WTC11 (cell line): ENCODE measurements at regions not wholly inside any gene's neighbourhood (a gene's known extent, or its start where the extent isn't known, plus 50 kb on each side); places are given as distances from the start of the nearest gene placed in this dataset.
A peak's percentile ranks its signal among the peaks of the same experiment; 100 is the strongest.

ENCODE experiments used
- ATAC-seq: fragments of 200-7000 bp; cut with Tn5 transposase; 2 replicates; pipeline ENCODE4 v1.10.0; 2021; ENCODE audit warnings: mild to moderate bottlenecking, moderate library complexity
- CTCF ChIA-PET: fragments of 300-600 bp; sonication (Branson Sonifier 250); formaldehyde crosslinking; loops from one replicate; lab custom pipeline; 2021; ENCODE audit warnings: antibody characterized with exemption; lab: Charles Lee
- POLR2A ChIA-PET: fragments of 350-600 bp; sonication (Branson Sonifier 250); formaldehyde crosslinking; loops from one replicate; lab custom pipeline; 2021; ENCODE audit warnings: antibody characterized with exemption; lab: Charles Lee
- DNase-seq: peaks from one replicate; pipeline ENCODE4 v3.0.0; 2021; ENCODE audit warnings: low spot score
- H3K27ac Mint-ChIP-seq: 2 replicates; pipeline ENCODE4 v1.8.0; 2021; ENCODE audit warnings: mixed read lengths
- H3K27me3 Mint-ChIP-seq: 2 replicates; pipeline ENCODE4 v1.8.0; 2021; ENCODE audit warnings: low read depth, mild to moderate bottlenecking, moderate library complexity, mixed read lengths
- H3K36me3 Mint-ChIP-seq: 2 replicates; pipeline ENCODE4 v1.8.0; 2021; ENCODE audit warnings: mixed read lengths
- H3K4me1 Mint-ChIP-seq: 2 replicates; pipeline ENCODE4 v1.8.0; 2022; ENCODE audit warnings: mixed read lengths
- H3K4me3 Mint-ChIP-seq: 2 replicates; pipeline ENCODE4 v1.8.0; 2021; ENCODE audit warnings: mild to moderate bottlenecking, moderate library complexity, mixed read lengths
- H3K9me3 Mint-ChIP-seq: 2 replicates; pipeline ENCODE4 v1.8.0; 2021; ENCODE audit warnings: mixed read lengths
- ARID4B ChIP-seq: sonication (generic); formaldehyde crosslinking; IDR thresholded peaks from 2 replicates; pipeline ENCODE4 v1.8.0; 2023; ENCODE audit warnings: missing genetic modification reagents, mild to moderate bottlenecking, borderline replicate concordance
- CBFB ChIP-seq: sonication (generic); formaldehyde crosslinking; IDR thresholded peaks from 2 replicates; pipeline ENCODE4 v1.8.1; 2022; ENCODE audit warnings: mild to moderate bottlenecking, low read depth, missing genetic modification reagents
- CREM ChIP-seq: sonication (generic); formaldehyde crosslinking; IDR thresholded peaks from 2 replicates; pipeline ENCODE4 v1.8.1; 2022; ENCODE audit warnings: mild to moderate bottlenecking, missing genetic modification reagents, moderate library complexity
- E2F5 ChIP-seq: sonication (generic); formaldehyde crosslinking; IDR thresholded peaks from 2 replicates; pipeline ENCODE4 v1.8.1; 2022; ENCODE audit warnings: mild to moderate bottlenecking, moderate library complexity, missing genetic modification reagents
- ELF4 ChIP-seq: sonication (generic); formaldehyde crosslinking; IDR thresholded peaks from 2 replicates; pipeline ENCODE4 v1.8.1; 2022; ENCODE audit warnings: low read depth, mild to moderate bottlenecking, moderate library complexity, missing genetic modification reagents
- NFATC4 ChIP-seq: fragments of 250-450 bp; sonication (Bioruptor Pico); IDR thresholded peaks from 2 replicates; pipeline ENCODE4 v1.9.0; 2021; ENCODE audit warnings: mild to moderate bottlenecking
- OVOL2 ChIP-seq: fragments of 250-450 bp; sonication (Bioruptor Pico); IDR thresholded peaks from 2 replicates; pipeline ENCODE4 v1.9.0; 2021; ENCODE audit warnings: mild to moderate bottlenecking, borderline replicate concordance
- RORB ChIP-seq: fragments of 250-450 bp; sonication (Bioruptor Pico); IDR thresholded peaks from 2 replicates; pipeline ENCODE4 v1.9.0; 2021; ENCODE audit warnings: mild to moderate bottlenecking
- SOX15 ChIP-seq: fragments of 250-450 bp; sonication (Bioruptor Pico); IDR thresholded peaks from 2 replicates; pipeline ENCODE4 v1.9.0; 2021; ENCODE audit warnings: mild to moderate bottlenecking
- TCF7 ChIP-seq: sonication (generic); formaldehyde crosslinking; IDR thresholded peaks from 2 replicates; pipeline ENCODE4 v1.8.0; 2022; ENCODE audit warnings: mild to moderate bottlenecking, low read depth, missing genetic modification reagents, moderate library complexity
- ZNF219 ChIP-seq: sonication (generic); formaldehyde crosslinking; IDR thresholded peaks from 2 replicates; pipeline ENCODE4 v1.8.0; 2023; ENCODE audit warnings: missing genetic modification reagents, mild to moderate bottlenecking, borderline replicate concordance
- TF ChIP-seq, protein P1 (sequence below): sonication (generic); formaldehyde crosslinking; IDR thresholded peaks from 2 replicates; pipeline ENCODE4 v1.8.0; 2022; ENCODE audit warnings: missing genetic modification reagents
- TF ChIP-seq, protein P2 (sequence below): fragments of 250-450 bp; sonication (Bioruptor Pico); IDR thresholded peaks from 2 replicates; pipeline ENCODE4 v1.9.0; 2021; ENCODE audit warnings: mild to moderate bottlenecking
- TF ChIP-seq, protein P3 (sequence below): sonication (generic); formaldehyde crosslinking; IDR thresholded peaks from 2 replicates; pipeline ENCODE4 v1.8.0; 2022; ENCODE audit warnings: mild to moderate bottlenecking, missing genetic modification reagents
- TF ChIP-seq, protein P4 (sequence below): fragments of 250-450 bp; sonication (Bioruptor Pico); conservative IDR thresholded peaks from 2 replicates; pipeline ENCODE4 v1.9.0; 2021; ENCODE audit warnings: mild to moderate bottlenecking
- TF ChIP-seq, protein P5 (sequence below): fragments of 200-600 bp; IDR thresholded peaks from 2 replicates; pipeline ENCODE4 v1.8.0; 2022; ENCODE audit warnings: antibody characterized with exemption

DNA sequence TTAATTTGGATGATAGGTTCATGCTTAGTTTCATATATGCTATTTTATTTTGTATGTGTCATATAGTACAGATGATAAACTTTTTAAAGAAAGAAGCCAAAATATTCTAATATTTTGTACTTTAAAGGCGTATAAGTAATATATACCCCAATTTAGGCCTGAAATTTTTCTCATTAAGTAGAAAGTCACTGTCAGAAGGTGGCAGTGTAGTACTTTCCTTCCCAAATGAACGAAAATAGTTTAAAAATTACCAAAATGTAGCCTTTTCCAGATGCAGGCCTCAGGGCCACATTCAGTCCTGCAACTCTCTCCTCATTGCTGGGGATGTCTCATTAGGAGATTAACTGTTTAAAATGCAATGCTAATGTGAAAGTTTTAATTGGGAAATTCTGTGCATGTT is 1263.6 kb downstream of the C4orf33 start:
- Mint-ChIP-seq H3K9me3 (no peaks in the 10 kb centered on the region), H3K36me3 (no peaks in the 10 kb centered on the region), H3K27ac (no peak overlapping the region), H3K4me1 (peaks cover 7% of the 10 kb centered on the region; the same call in 1 of the 2 replicates), H3K4me3 (no peak overlapping the region), H3K27me3 (no peaks in the 10 kb centered on the region)
- ATAC-seq: peak; percentile 50; the same call in 1 of the 2 replicates
- CTCF ChIA-PET: no interaction called here
- TF ChIP-seq OVOL2 (CRISPR knock-in tag): no peak
- TF ChIP-seq ZNF219 (CRISPR knock-in tag): no peak
- TF ChIP-seq CREM (CRISPR knock-in tag): no peak
- TF ChIP-seq, protein P1, sequence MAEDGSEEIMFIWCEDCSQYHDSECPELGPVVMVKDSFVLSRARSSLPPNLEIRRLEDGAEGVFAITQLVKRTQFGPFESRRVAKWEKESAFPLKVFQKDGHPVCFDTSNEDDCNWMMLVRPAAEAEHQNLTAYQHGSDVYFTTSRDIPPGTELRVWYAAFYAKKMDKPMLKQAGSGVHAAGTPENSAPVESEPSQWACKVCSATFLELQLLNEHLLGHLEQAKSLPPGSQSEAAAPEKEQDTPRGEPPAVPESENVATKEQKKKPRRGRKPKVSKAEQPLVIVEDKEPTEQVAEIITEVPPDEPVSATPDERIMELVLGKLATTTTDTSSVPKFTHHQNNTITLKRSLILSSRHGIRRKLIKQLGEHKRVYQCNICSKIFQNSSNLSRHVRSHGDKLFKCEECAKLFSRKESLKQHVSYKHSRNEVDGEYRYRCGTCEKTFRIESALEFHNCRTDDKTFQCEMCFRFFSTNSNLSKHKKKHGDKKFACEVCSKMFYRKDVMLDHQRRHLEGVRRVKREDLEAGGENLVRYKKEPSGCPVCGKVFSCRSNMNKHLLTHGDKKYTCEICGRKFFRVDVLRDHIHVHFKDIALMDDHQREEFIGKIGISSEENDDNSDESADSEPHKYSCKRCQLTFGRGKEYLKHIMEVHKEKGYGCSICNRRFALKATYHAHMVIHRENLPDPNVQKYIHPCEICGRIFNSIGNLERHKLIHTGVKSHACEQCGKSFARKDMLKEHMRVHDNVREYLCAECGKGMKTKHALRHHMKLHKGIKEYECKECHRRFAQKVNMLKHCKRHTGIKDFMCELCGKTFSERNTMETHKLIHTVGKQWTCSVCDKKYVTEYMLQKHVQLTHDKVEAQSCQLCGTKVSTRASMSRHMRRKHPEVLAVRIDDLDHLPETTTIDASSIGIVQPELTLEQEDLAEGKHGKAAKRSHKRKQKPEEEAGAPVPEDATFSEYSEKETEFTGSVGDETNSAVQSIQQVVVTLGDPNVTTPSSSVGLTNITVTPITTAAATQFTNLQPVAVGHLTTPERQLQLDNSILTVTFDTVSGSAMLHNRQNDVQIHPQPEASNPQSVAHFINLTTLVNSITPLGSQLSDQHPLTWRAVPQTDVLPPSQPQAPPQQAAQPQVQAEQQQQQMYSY: no peak
- TF ChIP-seq SOX15 (CRISPR knock-in tag): no peak
- TF ChIP-seq, protein P2, sequence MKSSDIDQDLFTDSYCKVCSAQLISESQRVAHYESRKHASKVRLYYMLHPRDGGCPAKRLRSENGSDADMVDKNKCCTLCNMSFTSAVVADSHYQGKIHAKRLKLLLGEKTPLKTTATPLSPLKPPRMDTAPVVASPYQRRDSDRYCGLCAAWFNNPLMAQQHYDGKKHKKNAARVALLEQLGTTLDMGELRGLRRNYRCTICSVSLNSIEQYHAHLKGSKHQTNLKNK (CRISPR knock-in tag): no peak
- TF ChIP-seq CBFB (CRISPR knock-in tag): no peak
- TF ChIP-seq TCF7: no peak
- TF ChIP-seq ELF4: no peak
- POLR2A ChIA-PET: no interaction called here
- no peak for DNase-seq

DNA sequence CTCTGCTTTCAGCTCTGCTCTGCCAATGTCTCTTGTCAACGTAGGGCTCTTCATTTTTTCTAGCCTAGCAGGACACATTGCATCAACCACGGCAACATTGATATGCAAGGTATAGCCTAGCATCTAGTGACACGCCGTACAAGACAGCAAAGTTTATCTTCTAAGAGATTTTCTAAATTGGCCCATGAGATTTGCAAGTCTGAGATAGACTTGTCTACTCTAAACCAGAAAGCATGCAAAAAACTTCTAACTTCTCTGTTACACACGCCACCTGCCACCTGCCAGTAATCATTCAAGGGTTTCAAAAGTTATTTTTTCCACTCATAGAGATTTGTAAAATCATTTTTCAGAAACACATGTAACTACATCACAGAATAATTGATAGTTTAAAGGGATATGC is 1265.7 kb downstream of the C4orf33 start:
- Mint-ChIP-seq H3K4me3 (no peak overlapping the region), H3K27me3 (no peaks in the 10 kb centered on the region), H3K4me1 (peaks cover 4% of the 10 kb centered on the region; the same call in 1 of the 2 replicates), H3K36me3 (no peaks in the 10 kb centered on the region), H3K27ac (no peak overlapping the region), H3K9me3 (no peaks in the 10 kb centered on the region)
- ATAC-seq (no peak), DNase-seq (no peak)
- CTCF ChIA-PET: no interaction called here
- TF ChIP-seq RORB (CRISPR knock-in tag): no peak
- TF ChIP-seq, protein P3, sequence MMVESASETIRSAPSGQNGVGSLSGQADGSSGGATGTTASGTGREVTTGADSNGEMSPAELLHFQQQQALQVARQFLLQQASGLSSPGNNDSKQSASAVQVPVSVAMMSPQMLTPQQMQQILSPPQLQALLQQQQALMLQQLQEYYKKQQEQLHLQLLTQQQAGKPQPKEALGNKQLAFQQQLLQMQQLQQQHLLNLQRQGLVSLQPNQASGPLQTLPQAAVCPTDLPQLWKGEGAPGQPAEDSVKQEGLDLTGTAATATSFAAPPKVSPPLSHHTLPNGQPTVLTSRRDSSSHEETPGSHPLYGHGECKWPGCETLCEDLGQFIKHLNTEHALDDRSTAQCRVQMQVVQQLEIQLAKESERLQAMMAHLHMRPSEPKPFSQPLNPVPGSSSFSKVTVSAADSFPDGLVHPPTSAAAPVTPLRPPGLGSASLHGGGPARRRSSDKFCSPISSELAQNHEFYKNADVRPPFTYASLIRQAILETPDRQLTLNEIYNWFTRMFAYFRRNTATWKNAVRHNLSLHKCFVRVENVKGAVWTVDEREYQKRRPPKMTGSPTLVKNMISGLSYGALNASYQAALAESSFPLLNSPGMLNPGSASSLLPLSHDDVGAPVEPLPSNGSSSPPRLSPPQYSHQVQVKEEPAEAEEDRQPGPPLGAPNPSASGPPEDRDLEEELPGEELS (CRISPR knock-in tag): no peak
- POLR2A ChIA-PET: no interaction called here

GRCh38 chr4:130368668-130369067 is 1272.7 kb downstream of the C4orf33 start:
- H3K36me3 Mint-ChIP-seq: no peaks in the 10 kb centered on the region
- TF ChIP-seq E2F5 (CRISPR knock-in tag): no peak
- TF ChIP-seq, protein P4, sequence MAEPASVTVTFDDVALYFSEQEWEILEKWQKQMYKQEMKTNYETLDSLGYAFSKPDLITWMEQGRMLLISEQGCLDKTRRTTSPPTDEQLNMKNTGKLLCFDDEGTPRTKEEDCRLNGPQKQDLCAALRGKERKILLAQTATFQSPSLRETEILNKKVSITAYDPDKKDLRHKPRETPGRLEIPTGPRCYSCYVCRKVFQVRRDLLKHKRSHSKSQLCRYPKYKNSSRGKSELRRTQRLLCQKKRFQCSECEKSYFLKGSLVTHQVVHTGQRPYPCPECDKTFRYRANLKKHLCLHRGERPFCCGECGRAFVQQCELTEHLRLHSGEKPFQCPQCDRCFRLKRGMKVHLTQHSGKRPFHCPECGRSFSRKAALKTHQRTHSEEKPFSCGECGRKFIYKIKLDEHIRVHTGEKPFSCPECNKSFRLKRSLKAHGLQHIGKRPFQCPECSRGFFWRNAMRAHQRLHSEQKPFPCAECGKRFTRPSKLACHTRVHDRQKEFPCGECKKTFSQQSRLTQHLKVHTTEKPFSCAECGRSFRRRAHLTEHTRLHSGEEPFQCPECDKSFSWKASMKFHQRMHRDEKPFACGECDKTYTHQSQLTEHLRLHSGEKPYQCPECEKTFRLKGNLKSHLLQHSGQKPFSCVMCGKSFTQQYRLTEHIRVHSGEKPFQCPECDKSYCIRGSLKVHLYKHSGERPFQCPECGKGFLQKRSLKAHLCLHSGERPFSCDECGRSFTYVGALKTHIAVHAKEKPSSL (CRISPR knock-in tag): no peak
- TF ChIP-seq ARID4B (CRISPR knock-in tag): no peak
- TF ChIP-seq, protein P5, sequence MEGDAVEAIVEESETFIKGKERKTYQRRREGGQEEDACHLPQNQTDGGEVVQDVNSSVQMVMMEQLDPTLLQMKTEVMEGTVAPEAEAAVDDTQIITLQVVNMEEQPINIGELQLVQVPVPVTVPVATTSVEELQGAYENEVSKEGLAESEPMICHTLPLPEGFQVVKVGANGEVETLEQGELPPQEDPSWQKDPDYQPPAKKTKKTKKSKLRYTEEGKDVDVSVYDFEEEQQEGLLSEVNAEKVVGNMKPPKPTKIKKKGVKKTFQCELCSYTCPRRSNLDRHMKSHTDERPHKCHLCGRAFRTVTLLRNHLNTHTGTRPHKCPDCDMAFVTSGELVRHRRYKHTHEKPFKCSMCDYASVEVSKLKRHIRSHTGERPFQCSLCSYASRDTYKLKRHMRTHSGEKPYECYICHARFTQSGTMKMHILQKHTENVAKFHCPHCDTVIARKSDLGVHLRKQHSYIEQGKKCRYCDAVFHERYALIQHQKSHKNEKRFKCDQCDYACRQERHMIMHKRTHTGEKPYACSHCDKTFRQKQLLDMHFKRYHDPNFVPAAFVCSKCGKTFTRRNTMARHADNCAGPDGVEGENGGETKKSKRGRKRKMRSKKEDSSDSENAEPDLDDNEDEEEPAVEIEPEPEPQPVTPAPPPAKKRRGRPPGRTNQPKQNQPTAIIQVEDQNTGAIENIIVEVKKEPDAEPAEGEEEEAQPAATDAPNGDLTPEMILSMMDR: no peak
- no peak for TF ChIP-seq NFATC4
- no peak for TF ChIP-seq OVOL2 (CRISPR knock-in tag)

More at GRCh38 chr4:130368668-130369067, 1272.7 kb downstream of the C4orf33 start:
- ChIA-PET CTCF (no interaction called here), POLR2A (no interaction called here)
- no peaks in the 10 kb centered on the region for H3K27me3 Mint-ChIP-seq
- DNase-seq (no peak), ATAC-seq (no peak)
- no peak overlapping the region for H3K27ac Mint-ChIP-seq
- H3K4me3 Mint-ChIP-seq: no peak overlapping the region
- no peaks in the 10 kb centered on the region for H3K9me3 Mint-ChIP-seq
- H3K4me1 Mint-ChIP-seq: no peaks in the 10 kb centered on the region
